HFFc6 (cell line): ENCODE measurements at regions not wholly inside any gene's neighbourhood (a gene's known extent, or its start where the extent isn't known, plus 50 kb on each side); places are given as distances from the start of the nearest gene placed in this dataset.

ENCODE experiments used
- DNase-seq: peaks from one replicate; pipeline ENCODE4 v3.0.0-alpha.2; 2018
- H3K27ac Mint-ChIP-seq: 2 replicates; pipeline ENCODE4 v1.8.0; 2020; ENCODE audit warnings: mild to moderate bottlenecking, mixed read lengths
- H3K27me3 Mint-ChIP-seq: 2 replicates; pipeline ENCODE4 v1.8.0; 2021; ENCODE audit warnings: mild to moderate bottlenecking, moderate library complexity, mixed read lengths; ENCODE audit not compliant: insufficient read depth
- H3K36me3 Mint-ChIP-seq: 2 replicates; pipeline ENCODE4 v1.8.0; 2021; ENCODE audit warnings: low read depth, mixed read lengths
- H3K4me1 Mint-ChIP-seq: 2 replicates; pipeline ENCODE4 v1.8.0; 2020; ENCODE audit warnings: low read depth, mixed read lengths
- H3K4me3 Mint-ChIP-seq: 2 replicates; pipeline ENCODE4 v1.8.0; 2020; ENCODE audit warnings: mild to moderate bottlenecking, moderate library complexity, mixed read lengths
- H3K9me3 Mint-ChIP-seq: 2 replicates; pipeline ENCODE4 v1.8.0; 2020; ENCODE audit warnings: mild to moderate bottlenecking, mixed read lengths
- CTCF ChIP-seq: fragments of 200-600 bp; sonication (generic); IDR thresholded peaks from 2 replicates; pipeline ENCODE4 v1.5.0; 2021; ENCODE audit warnings: antibody characterized with exemption, mild to moderate bottlenecking

GRCh38 chr13:70955887-70956286 lies 847.6 kb upstream of the KLHL1 start:
- peaks cover 7% of the 10 kb centered on the region for H3K9me3 Mint-ChIP-seq
- DNase-seq, result no peak
- no peak overlapping the region for H3K27ac Mint-ChIP-seq
- TF ChIP-seq CTCF, result no peak
- H3K4me1 Mint-ChIP-seq, result no peaks in the 10 kb centered on the region
- H3K27me3 Mint-ChIP-seq, result no peaks in the 10 kb centered on the region
- no peak overlapping the region for H3K4me3 Mint-ChIP-seq
- H3K36me3 Mint-ChIP-seq, result no peaks in the 10 kb centered on the region

- no peak for DNase-seq
- Mint-ChIP-seq H3K9me3 (peaks cover 13% of the 10 kb centered on the region), H3K4me1 (no peaks in the 10 kb centered on the region), H3K36me3 (no peaks in the 10 kb centered on the region), H3K27me3 (no peaks in the 10 kb centered on the region), H3K27ac (no peak overlapping the region), H3K4me3 (no peak overlapping the region)
- no peak for TF ChIP-seq CTCF
These were observed 842.4 kb upstream of the KLHL1 start for GRCh38 chr13:70950664-70951063.

- H3K27ac Mint-ChIP-seq, result no peak overlapping the region
- no peak for TF ChIP-seq CTCF
- DNase-seq, result no peak
- H3K9me3 Mint-ChIP-seq, result peaks cover 27% of the 10 kb centered on the region
- H3K36me3 Mint-ChIP-seq, result no peaks in the 10 kb centered on the region
- H3K4me1 Mint-ChIP-seq, result no peaks in the 10 kb centered on the region
- H3K4me3 Mint-ChIP-seq, result no peak overlapping the region
- no peaks in the 10 kb centered on the region for H3K27me3 Mint-ChIP-seq
These were observed 837.3 kb upstream of the KLHL1 start for GRCh38 chr13:70945506-70945905.

GRCh38 chr13:70941454-70941853 lies 833.2 kb upstream of the KLHL1 start:
- no peak overlapping the region for H3K4me3 Mint-ChIP-seq
- H3K9me3 Mint-ChIP-seq, result peaks cover 56% of the 10 kb centered on the region
- TF ChIP-seq CTCF, result no peak
- no peak for DNase-seq
- H3K27ac Mint-ChIP-seq, result no peak overlapping the region
- H3K4me1 Mint-ChIP-seq, result no peaks in the 10 kb centered on the region
- H3K27me3 Mint-ChIP-seq, result no peaks in the 10 kb centered on the region
- H3K36me3 Mint-ChIP-seq, result no peaks in the 10 kb centered on the region

- no peaks in the 10 kb centered on the region for H3K36me3 Mint-ChIP-seq
- H3K4me1 Mint-ChIP-seq, result no peaks in the 10 kb centered on the region
- H3K4me3 Mint-ChIP-seq, result no peak overlapping the region
- H3K27ac Mint-ChIP-seq, result no peak overlapping the region
- no peak for TF ChIP-seq CTCF
- no peaks in the 10 kb centered on the region for H3K27me3 Mint-ChIP-seq
- no peak for DNase-seq
- H3K9me3 Mint-ChIP-seq, result peaks cover 47% of the 10 kb centered on the region
These were observed 830.2 kb upstream of the KLHL1 start for GRCh38 chr13:70938462-70938861.

GRCh38 chr13:70932511-70932910 lies 824.3 kb upstream of the KLHL1 start:
- Mint-ChIP-seq H3K9me3 (peaks cover 26% of the 10 kb centered on the region), H3K27ac (no peak overlapping the region), H3K4me3 (no peak overlapping the region), H3K4me1 (no peaks in the 10 kb centered on the region), H3K36me3 (no peaks in the 10 kb centered on the region), H3K27me3 (no peaks in the 10 kb centered on the region)
- no peak for DNase-seq
- TF ChIP-seq CTCF, result no peak
